HepG2 (cell line): ENCODE measurements at regions not wholly inside any gene's neighbourhood (a gene's known extent, or its start where the extent isn't known, plus 50 kb on each side); places are given as distances from the start of the nearest gene placed in this dataset.
A peak's percentile ranks its signal among the peaks of the same experiment; 100 is the strongest.

Experiments
- HNF4A ChIP-seq: sonication (generic); formaldehyde crosslinking; IDR thresholded peaks from 2 replicates; pipeline ENCODE4 v1.4.0; 2020; ENCODE audit warnings: missing genetic modification reagents
- ISX ChIP-seq: sonication (generic); formaldehyde crosslinking; conservative IDR thresholded peaks from 2 replicates; pipeline ENCODE4 v1.5.0; 2020; ENCODE audit warnings: missing genetic modification reagents
- MBD4 ChIP-seq: IDR thresholded peaks from 2 replicates; pipeline ENCODE4 v1.6.1; 2012; ENCODE audit warnings: low read length, inconsistent platforms, borderline replicate concordance
- NFYC ChIP-seq: IDR thresholded peaks from 2 replicates; pipeline ENCODE4 v1.6.1; 2016; ENCODE audit warnings: missing genetic modification reagents, missing compliant biosample characterization
- NKX3-1 ChIP-seq: sonication (generic); formaldehyde crosslinking; IDR thresholded peaks from 2 replicates; pipeline ENCODE4 v1.5.0; 2020; ENCODE audit warnings: missing genetic modification reagents
- RBM39 ChIP-seq: fragments of 200-400 bp; formaldehyde crosslinking; IDR thresholded peaks from one replicate; pipeline ENCODE4 v1.6.1; 2018; ENCODE audit warnings: antibody characterized with exemption, mild to moderate bottlenecking, low read depth, low read length; ENCODE audit not compliant: poor library complexity, severe bottlenecking
- SMARCE1 ChIP-seq: fragments of 450-650 bp; IDR thresholded peaks from 2 replicates; pipeline ENCODE4 v1.6.1; 2017; ENCODE audit warnings: borderline replicate concordance
- THAP11 ChIP-seq: IDR thresholded peaks from 2 replicates; pipeline ENCODE4 v1.6.1; 2016; ENCODE audit warnings: missing biosample characterization, missing genetic modification reagents
- THAP9 ChIP-seq: sonication (generic); formaldehyde crosslinking; IDR thresholded peaks from 2 replicates; pipeline ENCODE4; 2020; ENCODE audit warnings: missing genetic modification reagents, mild to moderate bottlenecking, borderline replicate concordance
- ZFP36L2 ChIP-seq: sonication (generic); formaldehyde crosslinking; IDR thresholded peaks from 2 replicates; pipeline ENCODE4 v1.4.0; 2020; ENCODE audit warnings: missing genetic modification reagents
- ZNF20 ChIP-seq: sonication (generic); formaldehyde crosslinking; IDR thresholded peaks from 2 replicates; pipeline ENCODE4 v1.4.0; 2020; ENCODE audit warnings: mild to moderate bottlenecking, moderate library complexity, missing genetic modification reagents
- ZNF232 ChIP-seq: sonication (generic); formaldehyde crosslinking; IDR thresholded peaks from 2 replicates; pipeline ENCODE4 v1.4.0; 2020; ENCODE audit warnings: missing genetic modification reagents, borderline replicate concordance
- ZNF329 ChIP-seq: sonication (generic); formaldehyde crosslinking; IDR thresholded peaks from 2 replicates; pipeline ENCODE4 v1.9.0; 2021; ENCODE audit warnings: low read depth, mild to moderate bottlenecking, missing genetic modification reagents
- ZNF607 ChIP-seq: sonication (generic); formaldehyde crosslinking; IDR thresholded peaks from 2 replicates; pipeline ENCODE4 v1.5.1; 2020; ENCODE audit warnings: missing genetic modification reagents, mild to moderate bottlenecking, borderline replicate concordance
- ZNF615 ChIP-seq: sonication (generic); formaldehyde crosslinking; IDR thresholded peaks from 2 replicates; pipeline ENCODE4 v1.5.0; 2020; ENCODE audit warnings: mild to moderate bottlenecking, missing genetic modification reagents, borderline replicate concordance
- ZNF644 ChIP-seq: IDR thresholded peaks from 2 replicates; pipeline ENCODE4 v1.6.1; 2016; ENCODE audit warnings: low read depth
- ZNF724P ChIP-seq: sonication (generic); formaldehyde crosslinking; IDR thresholded peaks from 2 replicates; pipeline ENCODE4 v1.8.0; 2022; ENCODE audit warnings: missing genetic modification reagents, borderline replicate concordance
- TF ChIP-seq, protein P1 (sequence below): sonication (generic); formaldehyde crosslinking; IDR thresholded peaks from 2 replicates; pipeline ENCODE4 v1.5.1; 2020; ENCODE audit warnings: mild to moderate bottlenecking, missing genetic modification reagents, moderate library complexity
- TF ChIP-seq, protein P2 (sequence below): sonication (generic); formaldehyde crosslinking; conservative IDR thresholded peaks from 2 replicates; pipeline ENCODE4 v1.8.1; 2023; ENCODE audit warnings: missing genetic modification reagents
- TF ChIP-seq, protein P3 (sequence below): sonication (generic); formaldehyde crosslinking; IDR thresholded peaks from 2 replicates; pipeline ENCODE4 v1.8.0; 2022; ENCODE audit warnings: missing genetic modification reagents, mild to moderate bottlenecking, moderate library complexity, borderline replicate concordance

DNA sequence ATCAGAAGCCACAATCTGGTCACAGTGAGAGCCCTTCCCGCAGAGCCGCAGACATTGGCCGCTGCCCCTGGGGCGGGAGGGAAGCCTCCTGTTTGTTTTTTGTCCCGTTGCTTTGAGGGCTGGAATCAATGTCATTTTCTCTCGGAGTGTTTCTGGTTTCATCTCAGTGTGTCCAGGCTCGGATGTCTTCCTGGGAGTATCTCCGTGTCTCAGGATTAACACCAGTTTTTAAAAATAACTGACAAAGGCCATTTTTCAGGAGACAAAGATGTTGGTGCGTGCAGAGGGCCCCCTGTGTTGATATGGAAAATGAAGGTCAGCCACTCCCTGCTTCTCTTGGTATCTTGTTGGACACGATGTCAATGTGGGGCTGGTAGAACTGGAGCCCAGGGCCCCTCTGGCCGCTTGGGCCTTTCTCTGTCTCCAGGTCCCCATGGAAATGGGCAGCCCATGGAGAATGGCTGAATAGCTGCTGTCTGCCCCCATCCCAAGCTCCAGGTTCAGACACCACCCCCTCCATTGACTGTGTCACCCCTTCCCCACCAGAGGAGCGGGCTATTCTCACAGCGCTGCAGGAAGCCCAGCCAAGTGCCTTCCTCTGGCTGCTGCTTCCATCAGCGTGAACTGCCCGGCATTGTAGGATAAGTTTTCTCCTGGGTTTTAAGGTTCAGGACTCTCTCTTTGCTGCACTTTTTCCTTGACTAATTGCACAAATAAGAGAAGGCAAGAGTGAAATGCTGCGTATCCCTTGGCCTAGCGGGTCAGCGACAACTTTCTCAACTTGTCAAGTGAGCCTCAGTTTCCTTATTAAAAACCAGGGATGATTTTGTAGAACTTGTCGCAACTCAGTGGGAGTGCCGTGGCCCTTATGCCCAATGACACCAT, 72.2 kb upstream of the METTL9 start (continued):
- TF ChIP-seq, protein P1, sequence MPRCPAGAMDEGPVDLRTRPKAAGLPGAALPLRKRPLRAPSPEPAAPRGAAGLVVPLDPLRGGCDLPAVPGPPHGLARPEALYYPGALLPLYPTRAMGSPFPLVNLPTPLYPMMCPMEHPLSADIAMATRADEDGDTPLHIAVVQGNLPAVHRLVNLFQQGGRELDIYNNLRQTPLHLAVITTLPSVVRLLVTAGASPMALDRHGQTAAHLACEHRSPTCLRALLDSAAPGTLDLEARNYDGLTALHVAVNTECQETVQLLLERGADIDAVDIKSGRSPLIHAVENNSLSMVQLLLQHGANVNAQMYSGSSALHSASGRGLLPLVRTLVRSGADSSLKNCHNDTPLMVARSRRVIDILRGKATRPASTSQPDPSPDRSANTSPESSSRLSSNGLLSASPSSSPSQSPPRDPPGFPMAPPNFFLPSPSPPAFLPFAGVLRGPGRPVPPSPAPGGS (CRISPR knock-in tag): no peak
- TF ChIP-seq, protein P2, sequence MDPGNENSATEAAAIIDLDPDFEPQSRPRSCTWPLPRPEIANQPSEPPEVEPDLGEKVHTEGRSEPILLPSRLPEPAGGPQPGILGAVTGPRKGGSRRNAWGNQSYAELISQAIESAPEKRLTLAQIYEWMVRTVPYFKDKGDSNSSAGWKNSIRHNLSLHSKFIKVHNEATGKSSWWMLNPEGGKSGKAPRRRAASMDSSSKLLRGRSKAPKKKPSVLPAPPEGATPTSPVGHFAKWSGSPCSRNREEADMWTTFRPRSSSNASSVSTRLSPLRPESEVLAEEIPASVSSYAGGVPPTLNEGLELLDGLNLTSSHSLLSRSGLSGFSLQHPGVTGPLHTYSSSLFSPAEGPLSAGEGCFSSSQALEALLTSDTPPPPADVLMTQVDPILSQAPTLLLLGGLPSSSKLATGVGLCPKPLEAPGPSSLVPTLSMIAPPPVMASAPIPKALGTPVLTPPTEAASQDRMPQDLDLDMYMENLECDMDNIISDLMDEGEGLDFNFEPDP (CRISPR knock-in tag): 0 out of 2 replicates have a peak, but pooled peaks have one; percentile 70
- no peak for TF ChIP-seq ZNF615 (CRISPR knock-in tag)
- TF ChIP-seq ZNF607 (CRISPR knock-in tag): peak; percentile 51; the same call in 1 of the 2 replicates
- TF ChIP-seq HNF4A (CRISPR knock-in tag): peak; percentile 28; the same call in 1 of the 2 replicates
- TF ChIP-seq ISX (CRISPR knock-in tag): no peak
- no peak for TF ChIP-seq SMARCE1
- TF ChIP-seq ZNF20 (CRISPR knock-in tag): no peak
- TF ChIP-seq NFYC (CRISPR knock-in tag): no peak
- no peak for TF ChIP-seq MBD4
- no peak for TF ChIP-seq ZFP36L2
- TF ChIP-seq ZNF232: peak; percentile 49; the same call in 1 of the 2 replicates
- TF ChIP-seq ZNF724P (CRISPR knock-in tag): peak; percentile 75; the same call in 1 of the 2 replicates
- peak; percentile 78; the same call in 1 of the 2 replicates for TF ChIP-seq ZNF644 (CRISPR knock-in tag)
- TF ChIP-seq RBM39: peak; percentile 14
- TF ChIP-seq THAP9 (CRISPR knock-in tag): peak; percentile 55; the same call in 1 of the 2 replicates
- no peak for TF ChIP-seq NKX3-1 (CRISPR knock-in tag)
- TF ChIP-seq, protein P3, sequence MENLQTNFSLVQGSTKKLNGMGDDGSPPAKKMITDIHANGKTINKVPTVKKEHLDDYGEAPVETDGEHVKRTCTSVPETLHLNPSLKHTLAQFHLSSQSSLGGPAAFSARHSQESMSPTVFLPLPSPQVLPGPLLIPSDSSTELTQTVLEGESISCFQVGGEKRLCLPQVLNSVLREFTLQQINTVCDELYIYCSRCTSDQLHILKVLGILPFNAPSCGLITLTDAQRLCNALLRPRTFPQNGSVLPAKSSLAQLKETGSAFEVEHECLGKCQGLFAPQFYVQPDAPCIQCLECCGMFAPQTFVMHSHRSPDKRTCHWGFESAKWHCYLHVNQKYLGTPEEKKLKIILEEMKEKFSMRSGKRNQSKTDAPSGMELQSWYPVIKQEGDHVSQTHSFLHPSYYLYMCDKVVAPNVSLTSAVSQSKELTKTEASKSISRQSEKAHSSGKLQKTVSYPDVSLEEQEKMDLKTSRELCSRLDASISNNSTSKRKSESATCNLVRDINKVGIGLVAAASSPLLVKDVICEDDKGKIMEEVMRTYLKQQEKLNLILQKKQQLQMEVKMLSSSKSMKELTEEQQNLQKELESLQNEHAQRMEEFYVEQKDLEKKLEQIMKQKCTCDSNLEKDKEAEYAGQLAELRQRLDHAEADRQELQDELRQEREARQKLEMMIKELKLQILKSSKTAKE: no peak
- no peak for TF ChIP-seq ZNF329 (CRISPR knock-in tag)
- TF ChIP-seq THAP11 (CRISPR knock-in tag): 0 out of 2 replicates have a peak, but pooled peaks have one; percentile 20
